ENCODE measurements at regions not wholly inside any gene's neighbourhood (a gene's known extent, or its start where the extent isn't known, plus 50 kb on each side); places are given as distances from the start of the nearest gene placed in this dataset.

DNA sequence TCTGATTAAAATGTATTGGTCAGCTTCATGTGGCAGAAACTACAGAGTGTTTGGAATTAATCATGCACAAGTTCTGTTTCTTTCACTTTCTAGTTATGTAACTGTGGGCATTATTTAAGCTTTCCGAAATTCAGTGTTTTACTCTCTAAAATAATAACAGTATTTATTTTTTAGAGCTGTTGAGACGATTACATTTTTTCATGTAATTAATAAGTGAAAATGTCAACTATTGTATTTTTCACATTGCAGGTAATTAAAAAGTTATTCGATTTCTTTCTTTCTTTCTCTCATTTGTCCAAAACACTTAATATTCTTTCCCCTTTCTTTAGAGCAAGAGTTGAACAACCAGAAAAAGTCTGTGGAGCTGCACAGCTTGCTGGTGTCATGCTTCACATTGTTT is 559.4 kb upstream of the PCDH20 start:
- TF ChIP-seq, protein P1, sequence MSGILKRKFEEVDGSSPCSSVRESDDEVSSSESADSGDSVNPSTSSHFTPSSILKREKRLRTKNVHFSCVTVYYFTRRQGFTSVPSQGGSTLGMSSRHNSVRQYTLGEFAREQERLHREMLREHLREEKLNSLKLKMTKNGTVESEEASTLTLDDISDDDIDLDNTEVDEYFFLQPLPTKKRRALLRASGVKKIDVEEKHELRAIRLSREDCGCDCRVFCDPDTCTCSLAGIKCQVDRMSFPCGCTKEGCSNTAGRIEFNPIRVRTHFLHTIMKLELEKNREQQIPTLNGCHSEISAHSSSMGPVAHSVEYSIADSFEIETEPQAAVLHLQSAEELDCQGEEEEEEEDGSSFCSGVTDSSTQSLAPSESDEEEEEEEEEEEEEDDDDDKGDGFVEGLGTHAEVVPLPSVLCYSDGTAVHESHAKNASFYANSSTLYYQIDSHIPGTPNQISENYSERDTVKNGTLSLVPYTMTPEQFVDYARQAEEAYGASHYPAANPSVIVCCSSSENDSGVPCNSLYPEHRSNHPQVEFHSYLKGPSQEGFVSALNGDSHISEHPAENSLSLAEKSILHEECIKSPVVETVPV (CRISPR knock-in tag; IDR thresholded peaks at IDR 0.05) = no peak
- TF ChIP-seq ZFP30 (CRISPR knock-in tag; IDR thresholded peaks at IDR 0.05) = no peak
- no peak for TF ChIP-seq ESRRG (CRISPR knock-in tag; IDR thresholded peaks at IDR 0.05)
- TF ChIP-seq PATZ1 (CRISPR knock-in tag; IDR thresholded peaks at IDR 0.05; ENCODE audit: borderline replicate concordance) = no peak
- no peak for TF ChIP-seq ZNF70 (CRISPR knock-in tag; IDR thresholded peaks at IDR 0.05)
- no peak for TF ChIP-seq ZFP3 (CRISPR knock-in tag; IDR thresholded peaks at IDR 0.05)

DNA sequence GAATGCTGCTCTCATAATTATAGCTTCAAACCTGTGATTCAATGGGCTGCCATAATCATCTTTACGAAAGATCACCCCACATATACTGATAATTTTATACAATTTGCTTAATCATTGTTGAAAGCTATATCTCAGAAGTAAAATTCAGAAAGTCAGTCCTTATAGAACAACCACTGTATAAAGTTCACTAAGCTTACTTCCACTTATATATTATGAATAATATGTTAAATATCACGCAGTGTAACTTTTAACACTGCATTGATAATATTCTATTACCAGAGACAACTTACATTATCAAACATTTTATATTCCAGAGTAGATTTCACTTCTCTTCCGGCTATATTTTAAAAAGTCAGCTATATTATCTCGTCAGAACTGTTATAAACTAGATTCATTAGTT is 550.1 kb upstream of the PCDH20 start:
- TF ChIP-seq, protein P1 (CRISPR knock-in tag; IDR thresholded peaks at IDR 0.05) = no peak
- no peak for TF ChIP-seq CSDC2 (CRISPR knock-in tag; IDR thresholded peaks at IDR 0.05)
- TF ChIP-seq ESRRG (CRISPR knock-in tag; IDR thresholded peaks at IDR 0.05) = no peak
- no peak for TF ChIP-seq ZFP30 (CRISPR knock-in tag; IDR thresholded peaks at IDR 0.05)
- no peak for TF ChIP-seq RARB (CRISPR knock-in tag; IDR thresholded peaks at IDR 0.05)
- TF ChIP-seq PPARA (CRISPR knock-in tag; IDR thresholded peaks at IDR 0.05; ENCODE audit: borderline replicate concordance) = no peak
- no peak for TF ChIP-seq SNAI2 (CRISPR knock-in tag; IDR thresholded peaks at IDR 0.05)
- no peak for TF ChIP-seq ISL1 (CRISPR knock-in tag; IDR thresholded peaks at IDR 0.05)
- no peak for TF ChIP-seq ZFP3 (CRISPR knock-in tag; IDR thresholded peaks at IDR 0.05)
- TF ChIP-seq ZC3H10 (CRISPR knock-in tag; IDR thresholded peaks at IDR 0.05) = no peak
- TF ChIP-seq BACH2 (CRISPR knock-in tag; IDR thresholded peaks at IDR 0.05; ENCODE audit: borderline replicate concordance) = no peak
- TF ChIP-seq, protein P2, sequence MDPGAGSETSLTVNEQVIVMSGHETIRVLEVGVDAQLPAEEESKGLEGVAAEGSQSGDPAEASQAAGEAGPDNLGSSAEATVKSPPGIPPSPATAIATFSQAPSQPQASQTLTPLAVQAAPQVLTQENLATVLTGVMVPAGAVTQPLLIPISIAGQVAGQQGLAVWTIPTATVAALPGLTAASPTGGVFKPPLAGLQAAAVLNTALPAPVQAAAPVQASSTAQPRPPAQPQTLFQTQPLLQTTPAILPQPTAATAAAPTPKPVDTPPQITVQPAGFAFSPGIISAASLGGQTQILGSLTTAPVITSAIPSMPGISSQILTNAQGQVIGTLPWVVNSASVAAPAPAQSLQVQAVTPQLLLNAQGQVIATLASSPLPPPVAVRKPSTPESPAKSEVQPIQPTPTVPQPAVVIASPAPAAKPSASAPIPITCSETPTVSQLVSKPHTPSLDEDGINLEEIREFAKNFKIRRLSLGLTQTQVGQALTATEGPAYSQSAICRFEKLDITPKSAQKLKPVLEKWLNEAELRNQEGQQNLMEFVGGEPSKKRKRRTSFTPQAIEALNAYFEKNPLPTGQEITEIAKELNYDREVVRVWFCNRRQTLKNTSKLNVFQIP (CRISPR knock-in tag; IDR thresholded peaks at IDR 0.05; ENCODE audit: borderline replicate concordance, low read depth) = no peak
- ATAC-seq = no peak

More for the DNA sequence above, 559.4 kb upstream of the PCDH20 start:
- ATAC-seq = no peak

DNA sequence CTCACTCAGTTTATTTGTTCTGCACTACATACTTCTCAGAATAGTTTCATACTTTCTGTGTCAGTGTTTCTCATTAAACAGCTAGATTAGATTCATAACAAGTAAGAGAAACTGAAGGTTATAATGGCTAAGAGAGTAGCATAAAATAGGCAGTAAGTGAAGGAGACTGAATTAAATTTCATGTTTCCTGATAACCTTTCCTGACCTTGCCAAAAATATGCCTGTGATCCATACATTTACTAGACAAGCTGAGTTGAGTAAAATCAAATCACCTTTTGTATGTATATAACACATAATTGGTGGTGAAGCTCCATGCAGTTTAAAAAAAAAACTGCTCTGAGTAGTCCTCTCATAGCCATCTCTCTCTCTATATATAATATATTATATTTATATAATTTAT is 545.3 kb upstream of the PCDH20 start:
- TF ChIP-seq, protein P3, sequence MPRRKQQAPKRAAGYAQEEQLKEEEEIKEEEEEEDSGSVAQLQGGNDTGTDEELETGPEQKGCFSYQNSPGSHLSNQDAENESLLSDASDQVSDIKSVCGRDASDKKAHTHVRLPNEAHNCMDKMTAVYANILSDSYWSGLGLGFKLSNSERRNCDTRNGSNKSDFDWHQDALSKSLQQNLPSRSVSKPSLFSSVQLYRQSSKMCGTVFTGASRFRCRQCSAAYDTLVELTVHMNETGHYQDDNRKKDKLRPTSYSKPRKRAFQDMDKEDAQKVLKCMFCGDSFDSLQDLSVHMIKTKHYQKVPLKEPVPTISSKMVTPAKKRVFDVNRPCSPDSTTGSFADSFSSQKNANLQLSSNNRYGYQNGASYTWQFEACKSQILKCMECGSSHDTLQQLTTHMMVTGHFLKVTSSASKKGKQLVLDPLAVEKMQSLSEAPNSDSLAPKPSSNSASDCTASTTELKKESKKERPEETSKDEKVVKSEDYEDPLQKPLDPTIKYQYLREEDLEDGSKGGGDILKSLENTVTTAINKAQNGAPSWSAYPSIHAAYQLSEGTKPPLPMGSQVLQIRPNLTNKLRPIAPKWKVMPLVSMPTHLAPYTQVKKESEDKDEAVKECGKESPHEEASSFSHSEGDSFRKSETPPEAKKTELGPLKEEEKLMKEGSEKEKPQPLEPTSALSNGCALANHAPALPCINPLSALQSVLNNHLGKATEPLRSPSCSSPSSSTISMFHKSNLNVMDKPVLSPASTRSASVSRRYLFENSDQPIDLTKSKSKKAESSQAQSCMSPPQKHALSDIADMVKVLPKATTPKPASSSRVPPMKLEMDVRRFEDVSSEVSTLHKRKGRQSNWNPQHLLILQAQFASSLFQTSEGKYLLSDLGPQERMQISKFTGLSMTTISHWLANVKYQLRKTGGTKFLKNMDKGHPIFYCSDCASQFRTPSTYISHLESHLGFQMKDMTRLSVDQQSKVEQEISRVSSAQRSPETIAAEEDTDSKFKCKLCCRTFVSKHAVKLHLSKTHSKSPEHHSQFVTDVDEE (CRISPR knock-in tag; IDR thresholded peaks at IDR 0.05) = no peak
- TF ChIP-seq GLIS3 (CRISPR knock-in tag; IDR thresholded peaks at IDR 0.05) (no peak), PPARA (CRISPR knock-in tag; IDR thresholded peaks at IDR 0.05; ENCODE audit: borderline replicate concordance) (no peak), ZFP30 (CRISPR knock-in tag; IDR thresholded peaks at IDR 0.05) (no peak), ZNF70 (CRISPR knock-in tag; IDR thresholded peaks at IDR 0.05) (no peak), ISL1 (CRISPR knock-in tag; IDR thresholded peaks at IDR 0.05) (no peak), RARB (CRISPR knock-in tag; IDR thresholded peaks at IDR 0.05) (no peak), ZFP3 (CRISPR knock-in tag; IDR thresholded peaks at IDR 0.05) (no peak), CSDC2 (CRISPR knock-in tag; IDR thresholded peaks at IDR 0.05) (no peak), OSR1 (CRISPR knock-in tag; IDR thresholded peaks at IDR 0.05) (no peak), ZC3H10 (CRISPR knock-in tag; IDR thresholded peaks at IDR 0.05) (no peak), TOX (CRISPR knock-in tag; IDR thresholded peaks at IDR 0.05; ENCODE audit: borderline replicate concordance) (no peak), ZNF8 (CRISPR knock-in tag; IDR thresholded peaks at IDR 0.05) (no peak)
- ATAC-seq = no peak

GRCh38 chr13:61954092-61954491 is 538.4 kb upstream of the PCDH20 start:
- 0 out of 3 replicates have a peak, but pooled peaks have one; percentile 31 for ATAC-seq

More at GRCh38 chr13:61954092-61954491, 538.4 kb upstream of the PCDH20 start:
- TF ChIP-seq, protein P1 (CRISPR knock-in tag; IDR thresholded peaks at IDR 0.05) = no peak
- TF ChIP-seq SNAI2 (CRISPR knock-in tag; IDR thresholded peaks at IDR 0.05) (no peak), ZFP30 (CRISPR knock-in tag; IDR thresholded peaks at IDR 0.05) (no peak)
